ENCODE measurements at regions not wholly inside any gene's neighbourhood (a gene's known extent, or its start where the extent isn't known, plus 50 kb on each side); places are given as distances from the start of the nearest gene placed in this dataset.

- TF ChIP-seq, protein P1, sequence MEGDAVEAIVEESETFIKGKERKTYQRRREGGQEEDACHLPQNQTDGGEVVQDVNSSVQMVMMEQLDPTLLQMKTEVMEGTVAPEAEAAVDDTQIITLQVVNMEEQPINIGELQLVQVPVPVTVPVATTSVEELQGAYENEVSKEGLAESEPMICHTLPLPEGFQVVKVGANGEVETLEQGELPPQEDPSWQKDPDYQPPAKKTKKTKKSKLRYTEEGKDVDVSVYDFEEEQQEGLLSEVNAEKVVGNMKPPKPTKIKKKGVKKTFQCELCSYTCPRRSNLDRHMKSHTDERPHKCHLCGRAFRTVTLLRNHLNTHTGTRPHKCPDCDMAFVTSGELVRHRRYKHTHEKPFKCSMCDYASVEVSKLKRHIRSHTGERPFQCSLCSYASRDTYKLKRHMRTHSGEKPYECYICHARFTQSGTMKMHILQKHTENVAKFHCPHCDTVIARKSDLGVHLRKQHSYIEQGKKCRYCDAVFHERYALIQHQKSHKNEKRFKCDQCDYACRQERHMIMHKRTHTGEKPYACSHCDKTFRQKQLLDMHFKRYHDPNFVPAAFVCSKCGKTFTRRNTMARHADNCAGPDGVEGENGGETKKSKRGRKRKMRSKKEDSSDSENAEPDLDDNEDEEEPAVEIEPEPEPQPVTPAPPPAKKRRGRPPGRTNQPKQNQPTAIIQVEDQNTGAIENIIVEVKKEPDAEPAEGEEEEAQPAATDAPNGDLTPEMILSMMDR (IDR thresholded peaks at IDR 0.05), result no peak
- no peak for TF ChIP-seq POLR2AphosphoS5 (IDR thresholded peaks at IDR 0.05)
- no peak for TF ChIP-seq POLR2A (IDR thresholded peaks at IDR 0.05)
These were observed 77.5 kb upstream of the SIRPA start for GRCh38 chr20:1817577-1818211.
